ENCODE measurements at regions not wholly inside any gene's neighbourhood (a gene's known extent, or its start where the extent isn't known, plus 50 kb on each side); places are given as distances from the start of the nearest gene placed in this dataset.

DNA sequence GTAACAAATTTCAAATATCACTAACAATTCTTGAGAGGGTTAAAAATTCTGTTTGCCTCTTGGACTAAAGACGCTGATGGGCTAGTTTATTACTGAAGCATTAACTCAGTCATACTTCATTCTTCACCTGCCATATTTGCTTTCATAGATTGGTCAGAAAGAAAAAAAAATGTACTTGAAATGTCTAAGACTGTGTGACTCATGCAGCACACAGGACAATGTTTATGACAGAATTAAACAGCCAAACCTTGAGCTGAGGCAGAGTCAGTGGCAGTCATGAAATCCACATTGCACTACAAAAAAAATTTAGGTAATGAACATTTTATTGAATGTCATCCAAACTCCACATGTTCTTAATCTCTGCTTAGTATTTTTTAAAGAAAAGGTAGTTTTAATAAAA is 135.6 kb downstream of the PRR20E start:
- no peak for TF ChIP-seq BHLHE40 (IDR thresholded peaks at IDR 0.05; ENCODE audit: borderline replicate concordance)
- no peak for TF ChIP-seq ZNF384 (IDR thresholded peaks at IDR 0.05)
- no peak for TF ChIP-seq SP1 (IDR thresholded peaks at IDR 0.05)
- TF ChIP-seq FOXA1 (IDR thresholded peaks at IDR 0.05): no peak
- no peak for TF ChIP-seq PKNOX1 (IDR thresholded peaks at IDR 0.05)

Data from HEK293T (cell line).